GM23338 (cell line): ENCODE measurements at regions not wholly inside any gene's neighbourhood (a gene's known extent, or its start where the extent isn't known, plus 50 kb on each side); places are given as distances from the start of the nearest gene placed in this dataset.

Experiments used
- ATAC-seq: fragments of 200-7000 bp; cut with Tn5 transposase; 3 replicates; pipeline ENCODE4 v1.9.1; 2020
- DNase-seq: peaks from one replicate; pipeline ENCODE4 v3.0.0-alpha.2; 2015; ENCODE audit warnings: low spot score
- H2AFZ ChIP-seq: fragments of 200-600 bp; sonication (generic); 2 replicates; pipeline ENCODE4 v1.8.0; 2016; ENCODE audit warnings: antibody characterized with exemption, mild to moderate bottlenecking, moderate library complexity
- H3F3A ChIP-seq: fragments of 200-600 bp; sonication (generic); replicated peaks from 2 replicates; pipeline ENCODE4 v1.8.0; 2017; ENCODE audit warnings: antibody characterized with exemption, mixed run types, low read depth
- H3K27ac ChIP-seq: fragments of 200-600 bp; sonication (generic); 2 replicates; pipeline ENCODE4 v1.6.1; 2016; ENCODE audit warnings: low read depth
- H3K27me3 ChIP-seq: fragments of 200-600 bp; sonication (generic); 2 replicates; pipeline ENCODE4 v1.8.0; 2016; ENCODE audit warnings: mild to moderate bottlenecking, mixed run types, moderate library complexity; ENCODE audit not compliant: insufficient read depth
- H3K36me3 ChIP-seq: fragments of 200-600 bp; sonication (generic); 2 replicates; pipeline ENCODE4 v1.8.0; 2016; ENCODE audit warnings: mild to moderate bottlenecking; ENCODE audit not compliant: insufficient read depth
- H3K4me1 ChIP-seq: fragments of 200-600 bp; sonication (generic); 2 replicates; pipeline ENCODE4 v1.8.0; 2016; ENCODE audit warnings: mild to moderate bottlenecking, moderate library complexity; ENCODE audit not compliant: insufficient read depth
- H3K4me2 ChIP-seq: fragments of 200-600 bp; sonication (generic); 2 replicates; pipeline ENCODE4 v1.7.1; 2017; ENCODE audit warnings: mixed run types
- H3K4me3 ChIP-seq: fragments of 200-600 bp; sonication (generic); 2 replicates; pipeline ENCODE4 v1.6.1; 2016; ENCODE audit warnings: mixed run types
- H3K79me2 ChIP-seq: fragments of 200-600 bp; sonication (generic); replicated peaks from 2 replicates; pipeline ENCODE4 v1.8.0; 2017; ENCODE audit warnings: mild to moderate bottlenecking; ENCODE audit not compliant: insufficient read depth
- H3K9me2 ChIP-seq: fragments of 200-600 bp; sonication (generic); 2 replicates; pipeline ENCODE4 v1.8.0; 2017; ENCODE audit not compliant: insufficient read depth
- H4K20me1 ChIP-seq: fragments of 200-600 bp; sonication (generic); replicated peaks from 2 replicates; pipeline ENCODE4 v1.8.0; 2017; ENCODE audit warnings: mild to moderate bottlenecking; ENCODE audit not compliant: insufficient read depth
- H3K27ac Mint-ChIP-seq: 2 replicates; pipeline ENCODE4 v1.8.0; 2020; ENCODE audit warnings: inconsistent platforms, mild to moderate bottlenecking, moderate library complexity, mixed read lengths
- H3K27me3 Mint-ChIP-seq: 3 replicates; pipeline ENCODE4 v1.8.0; 2022; ENCODE audit warnings: low read depth, mild to moderate bottlenecking, moderate library complexity, mixed read lengths, inconsistent platforms; ENCODE audit not compliant: insufficient read depth, poor library complexity
- H3K36me3 Mint-ChIP-seq: 3 replicates; pipeline ENCODE4 v1.8.0; 2021; ENCODE audit warnings: low read depth, mild to moderate bottlenecking, inconsistent platforms, moderate library complexity, mixed read lengths
- H3K4me1 Mint-ChIP-seq: 3 replicates; pipeline ENCODE4 v1.8.0; 2020; ENCODE audit warnings: mild to moderate bottlenecking, inconsistent platforms, mixed read lengths
- H3K4me3 Mint-ChIP-seq: 3 replicates; pipeline ENCODE4 v1.8.0; 2021; ENCODE audit warnings: moderate library complexity, mild to moderate bottlenecking, inconsistent platforms, mixed read lengths
- H3K9me3 Mint-ChIP-seq: 3 replicates; pipeline ENCODE4 v1.8.0; 2020; ENCODE audit warnings: moderate library complexity, mild to moderate bottlenecking, inconsistent platforms, mixed read lengths
- CREB1 ChIP-seq: fragments of 250-450 bp; sonication (Bioruptor Pico); IDR thresholded peaks from 2 replicates; pipeline ENCODE4 v1.5.0; 2020; ENCODE audit warnings: low read depth, mild to moderate bottlenecking, moderate library complexity
- CTCF ChIP-seq, 2 experiments: fragments of 200-600 bp in 1 of 2; sonication (generic) in 1 of 2; conservative IDR thresholded peaks; 2 replicates each; pipeline versions ENCODE4 v1.5.1 to v1.6.1; 2016 to 2017; ENCODE audit warnings: antibody characterized with exemption in 2 of 2, low read depth in 2 of 2, mild to moderate bottlenecking in 2 of 2, moderate library complexity in 1 of 2
- ETS1 ChIP-seq: IDR thresholded peaks from 2 replicates; pipeline ENCODE4 v1.6.1; 2016; ENCODE audit warnings: antibody characterized with exemption
- EZH2 ChIP-seq: fragments of 200-600 bp; sonication (generic); IDR thresholded peaks from one replicate; pipeline ENCODE4 v1.8.0; 2017; ENCODE audit warnings: antibody characterized with exemption, mild to moderate bottlenecking, low read depth; ENCODE audit not compliant: unreplicated experiment
- EZH2phosphoT487 ChIP-seq: fragments of 200-600 bp; sonication (generic); IDR thresholded peaks from one replicate; pipeline ENCODE4 v1.8.1; 2018; ENCODE audit warnings: antibody characterized with exemption; ENCODE audit not compliant: unreplicated experiment
- JUNB ChIP-seq: IDR thresholded peaks from one replicate; pipeline ENCODE4 v1.6.1; 2016; ENCODE audit warnings: antibody characterized with exemption; ENCODE audit not compliant: unreplicated experiment
- NANOG ChIP-seq: IDR thresholded peaks from 2 replicates; pipeline ENCODE4 v1.6.1; 2016; ENCODE audit warnings: antibody characterized with exemption, borderline replicate concordance
- POLR2AphosphoS5 ChIP-seq: IDR thresholded peaks from 2 replicates; pipeline ENCODE4 v1.6.1; 2016; ENCODE audit warnings: antibody characterized with exemption, low read depth
- STAT1 ChIP-seq: IDR thresholded peaks from one replicate; pipeline ENCODE4 v1.6.1; 2016; ENCODE audit warnings: antibody characterized with exemption; ENCODE audit not compliant: unreplicated experiment
- ZNF114 ChIP-seq: fragments of 250-450 bp; sonication (Bioruptor Pico); IDR thresholded peaks from 2 replicates; pipeline ENCODE4 v1.5.0; 2020; ENCODE audit warnings: mild to moderate bottlenecking, moderate library complexity
- ZNF331 ChIP-seq: fragments of 250-450 bp; sonication (Bioruptor Pico); IDR thresholded peaks from 2 replicates; pipeline ENCODE4 v1.5.0; 2020; ENCODE audit warnings: low read depth, mild to moderate bottlenecking, moderate library complexity
- ZNF462 ChIP-seq: fragments of 250-450 bp; sonication (Bioruptor Pico); IDR thresholded peaks from 2 replicates; pipeline ENCODE4 v1.5.0; 2020; ENCODE audit warnings: mild to moderate bottlenecking, moderate library complexity
- TF ChIP-seq, protein P1 (sequence below): IDR thresholded peaks from one replicate; pipeline ENCODE4 v1.6.1; 2018; ENCODE audit warnings: antibody characterized with exemption; ENCODE audit not compliant: unreplicated experiment

GRCh38 chr20:6704132-6704861, 63.2 kb upstream of the BMP2 start:
- DNase-seq (no peak), ATAC-seq (no peak)
- no peaks in the 10 kb centered on the region for H3K79me2 ChIP-seq
- H3K4me3 ChIP-seq, result no peak overlapping the region
- H3K9me3 Mint-ChIP-seq, result no peaks in the 10 kb centered on the region
- no peak for TF ChIP-seq JUNB
- no peak for TF ChIP-seq CREB1 (CRISPR knock-in tag)
- TF ChIP-seq STAT1, result no peak
- TF ChIP-seq EZH2phosphoT487, result no peak
- TF ChIP-seq ZNF331, result no peak
- TF ChIP-seq ZNF114 (CRISPR knock-in tag), result no peak
- no peak for TF ChIP-seq NANOG
- TF ChIP-seq, protein P1, sequence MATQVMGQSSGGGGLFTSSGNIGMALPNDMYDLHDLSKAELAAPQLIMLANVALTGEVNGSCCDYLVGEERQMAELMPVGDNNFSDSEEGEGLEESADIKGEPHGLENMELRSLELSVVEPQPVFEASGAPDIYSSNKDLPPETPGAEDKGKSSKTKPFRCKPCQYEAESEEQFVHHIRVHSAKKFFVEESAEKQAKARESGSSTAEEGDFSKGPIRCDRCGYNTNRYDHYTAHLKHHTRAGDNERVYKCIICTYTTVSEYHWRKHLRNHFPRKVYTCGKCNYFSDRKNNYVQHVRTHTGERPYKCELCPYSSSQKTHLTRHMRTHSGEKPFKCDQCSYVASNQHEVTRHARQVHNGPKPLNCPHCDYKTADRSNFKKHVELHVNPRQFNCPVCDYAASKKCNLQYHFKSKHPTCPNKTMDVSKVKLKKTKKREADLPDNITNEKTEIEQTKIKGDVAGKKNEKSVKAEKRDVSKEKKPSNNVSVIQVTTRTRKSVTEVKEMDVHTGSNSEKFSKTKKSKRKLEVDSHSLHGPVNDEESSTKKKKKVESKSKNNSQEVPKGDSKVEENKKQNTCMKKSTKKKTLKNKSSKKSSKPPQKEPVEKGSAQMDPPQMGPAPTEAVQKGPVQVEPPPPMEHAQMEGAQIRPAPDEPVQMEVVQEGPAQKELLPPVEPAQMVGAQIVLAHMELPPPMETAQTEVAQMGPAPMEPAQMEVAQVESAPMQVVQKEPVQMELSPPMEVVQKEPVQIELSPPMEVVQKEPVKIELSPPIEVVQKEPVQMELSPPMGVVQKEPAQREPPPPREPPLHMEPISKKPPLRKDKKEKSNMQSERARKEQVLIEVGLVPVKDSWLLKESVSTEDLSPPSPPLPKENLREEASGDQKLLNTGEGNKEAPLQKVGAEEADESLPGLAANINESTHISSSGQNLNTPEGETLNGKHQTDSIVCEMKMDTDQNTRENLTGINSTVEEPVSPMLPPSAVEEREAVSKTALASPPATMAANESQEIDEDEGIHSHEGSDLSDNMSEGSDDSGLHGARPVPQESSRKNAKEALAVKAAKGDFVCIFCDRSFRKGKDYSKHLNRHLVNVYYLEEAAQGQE, result no peak
- TF ChIP-seq CTCF (conservative IDR thresholded peaks at IDR 0.05; ENCODE audit: low read depth in 2 of 2), result no peak
- no peak for TF ChIP-seq ZNF462 (CRISPR knock-in tag)
- TF ChIP-seq EZH2, result no peak
- no peak for TF ChIP-seq POLR2AphosphoS5
- no peak for TF ChIP-seq ETS1
- no peaks in the 10 kb centered on the region for H3K36me3 Mint-ChIP-seq
- 0 out of 2 replicates have a peak, but pooled peaks cover 4% of the 10 kb centered on the region for H3K9me2 ChIP-seq
- no peaks in the 10 kb centered on the region for H3F3A ChIP-seq
- H3K4me2 ChIP-seq, result no peak overlapping the region
- no peak overlapping the region for H3K4me3 Mint-ChIP-seq
- H4K20me1 ChIP-seq, result no peaks in the 10 kb centered on the region
- H3K27ac ChIP-seq, result no peak overlapping the region
- no peaks in the 10 kb centered on the region for H3K27me3 ChIP-seq
- no peaks in the 10 kb centered on the region for H3K4me1 ChIP-seq
- H3K36me3 ChIP-seq, result no peaks in the 10 kb centered on the region
- H3K4me1 Mint-ChIP-seq, result peaks cover 2% of the 10 kb centered on the region; the same call in 1 of the 3 replicates
- H3K27ac Mint-ChIP-seq, result no peak overlapping the region; the same call in 1 of the 2 replicates
- H3K27me3 Mint-ChIP-seq, result peaks cover 2% of the 10 kb centered on the region
- no peak overlapping the region for H2AFZ ChIP-seq
